Thyroid gland (tissue), 4 donors: ENCODE measurements at regions not wholly inside any gene's neighbourhood (a gene's known extent, or its start where the extent isn't known, plus 50 kb on each side); places are given as distances from the start of the nearest gene placed in this dataset.

Experiments
- CTCF ChIP-seq, 6 experiments: fragments of 200-600 bp in 3 of 6; fragments of 450-650 bp in 3 of 6; sonication (generic) in 3 of 6; IDR thresholded peaks; one replicate each; pipeline ENCODE4 v1.5.1; 2016 to 2019; ENCODE audit warnings: antibody characterized with exemption in 6 of 6, mild to moderate bottlenecking in 2 of 6, inconsistent platforms in 1 of 6, moderate library complexity in 1 of 6
- POLR2A ChIP-seq, 2 donors: fragments of 450-650 bp; IDR thresholded peaks; one replicate each; pipeline ENCODE4 v1.6.1; 2017; ENCODE audit warnings: antibody characterized with exemption in 2 of 2, mild to moderate bottlenecking in 2 of 2, moderate library complexity in 1 of 2

GRCh38 chr10:105413997-105414396 is 772.9 kb downstream of the SORCS3 start:
- TF ChIP-seq CTCF (IDR thresholded peaks at IDR 0.05) (no peak), POLR2A (IDR thresholded peaks at IDR 0.05) (no peak)
